Osteoblast (primary cell): ENCODE measurements at regions not wholly inside any gene's neighbourhood (a gene's known extent, or its start where the extent isn't known, plus 50 kb on each side); places are given as distances from the start of the nearest gene placed in this dataset.

Source experiments
- DNase-seq: peaks from one replicate; pipeline ENCODE4 v3.0.0; 2011; ENCODE audit warnings: low spot score, mixed read lengths; ENCODE audit not compliant: insufficient read length; ENCODE audit errors: missing footprints
- H2AFZ ChIP-seq: 2 replicates; pipeline ENCODE4 v1.6.0; 2011; ENCODE audit warnings: mild to moderate bottlenecking, low read length
- H3K27ac ChIP-seq: 2 replicates; pipeline ENCODE4 v1.5.1; 2011; ENCODE audit warnings: mild to moderate bottlenecking, low read depth, low read length, moderate library complexity
- H3K27me3 ChIP-seq: 2 replicates; pipeline ENCODE4 v1.6.0; 2012; ENCODE audit warnings: mild to moderate bottlenecking, control low read depth, inconsistent platforms, low read length, moderate library complexity; ENCODE audit not compliant: insufficient read depth
- H3K36me3 ChIP-seq: 2 replicates; pipeline ENCODE4 v1.5.1; 2011; ENCODE audit warnings: mild to moderate bottlenecking, low read length, control low read depth, moderate library complexity; ENCODE audit not compliant: insufficient read depth
- H3K4me1 ChIP-seq: 2 replicates; pipeline ENCODE4 v1.5.1; 2011; ENCODE audit warnings: mild to moderate bottlenecking, low read length, control low read depth, moderate library complexity; ENCODE audit not compliant: insufficient read depth
- H3K4me2 ChIP-seq: 2 replicates; pipeline ENCODE4 v1.6.0; 2011; ENCODE audit warnings: mild to moderate bottlenecking, low read length; ENCODE audit not compliant: insufficient read depth
- H3K4me3 ChIP-seq: fragments of 200-600 bp; sonication (generic); 3 replicates; pipeline ENCODE4 v1.5.1; 2012; ENCODE audit warnings: mild to moderate bottlenecking, low read length, inconsistent platforms; ENCODE audit not compliant: insufficient read depth
- H3K79me2 ChIP-seq: 2 replicates; pipeline ENCODE4 v1.6.0; 2012; ENCODE audit warnings: mild to moderate bottlenecking, low read length, control low read depth, inconsistent platforms; ENCODE audit not compliant: insufficient read depth
- H3K9me3 ChIP-seq: 2 replicates; pipeline ENCODE4 v1.5.1; 2011; ENCODE audit warnings: low read depth, low read length, control low read depth
- H4K20me1 ChIP-seq: 2 replicates; pipeline ENCODE4 v1.6.0; 2012; ENCODE audit warnings: mild to moderate bottlenecking, low read length, control low read depth; ENCODE audit not compliant: insufficient read depth
- TF ChIP-seq, protein P1 (sequence below): IDR thresholded peaks from 2 replicates; pipeline ENCODE4 v1.5.1; 2011; ENCODE audit warnings: mild to moderate bottlenecking, low read depth, low read length, moderate library complexity; ENCODE audit errors: extremely low read depth

GRCh38 chr12:19844224-19844623 lies 404.9 kb downstream of the AEBP2 start:
- no peak for DNase-seq
- Histone ChIP-seq H2AFZ (no peak overlapping the region), H3K4me2 (no peak overlapping the region), H3K79me2 (no peaks in the 10 kb centered on the region), H3K9me3 (no peaks in the 10 kb centered on the region), H3K36me3 (no peaks in the 10 kb centered on the region), H4K20me1 (no peaks in the 10 kb centered on the region), H3K4me1 (peaks cover 26% of the 10 kb centered on the region), H3K4me3 (no peak overlapping the region), H3K27me3 (no peaks in the 10 kb centered on the region), H3K27ac (no peak overlapping the region)
- TF ChIP-seq, protein P1, sequence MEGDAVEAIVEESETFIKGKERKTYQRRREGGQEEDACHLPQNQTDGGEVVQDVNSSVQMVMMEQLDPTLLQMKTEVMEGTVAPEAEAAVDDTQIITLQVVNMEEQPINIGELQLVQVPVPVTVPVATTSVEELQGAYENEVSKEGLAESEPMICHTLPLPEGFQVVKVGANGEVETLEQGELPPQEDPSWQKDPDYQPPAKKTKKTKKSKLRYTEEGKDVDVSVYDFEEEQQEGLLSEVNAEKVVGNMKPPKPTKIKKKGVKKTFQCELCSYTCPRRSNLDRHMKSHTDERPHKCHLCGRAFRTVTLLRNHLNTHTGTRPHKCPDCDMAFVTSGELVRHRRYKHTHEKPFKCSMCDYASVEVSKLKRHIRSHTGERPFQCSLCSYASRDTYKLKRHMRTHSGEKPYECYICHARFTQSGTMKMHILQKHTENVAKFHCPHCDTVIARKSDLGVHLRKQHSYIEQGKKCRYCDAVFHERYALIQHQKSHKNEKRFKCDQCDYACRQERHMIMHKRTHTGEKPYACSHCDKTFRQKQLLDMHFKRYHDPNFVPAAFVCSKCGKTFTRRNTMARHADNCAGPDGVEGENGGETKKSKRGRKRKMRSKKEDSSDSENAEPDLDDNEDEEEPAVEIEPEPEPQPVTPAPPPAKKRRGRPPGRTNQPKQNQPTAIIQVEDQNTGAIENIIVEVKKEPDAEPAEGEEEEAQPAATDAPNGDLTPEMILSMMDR: no peak

- Histone ChIP-seq H3K36me3 (no peaks in the 10 kb centered on the region), H3K4me1 (peaks cover 38% of the 10 kb centered on the region), H3K4me3 (no peak overlapping the region), H2AFZ (no peak overlapping the region), H3K27ac (peak overlapping the region; percentile 91), H3K9me3 (no peaks in the 10 kb centered on the region), H3K79me2 (no peaks in the 10 kb centered on the region), H3K27me3 (no peaks in the 10 kb centered on the region), H3K4me2 (no peak overlapping the region), H4K20me1 (no peaks in the 10 kb centered on the region)
- no peak for DNase-seq
- TF ChIP-seq, protein P1: no peak
Measured at GRCh38 chr12:19846574-19846973, 407.3 kb downstream of the AEBP2 start.

DNA sequence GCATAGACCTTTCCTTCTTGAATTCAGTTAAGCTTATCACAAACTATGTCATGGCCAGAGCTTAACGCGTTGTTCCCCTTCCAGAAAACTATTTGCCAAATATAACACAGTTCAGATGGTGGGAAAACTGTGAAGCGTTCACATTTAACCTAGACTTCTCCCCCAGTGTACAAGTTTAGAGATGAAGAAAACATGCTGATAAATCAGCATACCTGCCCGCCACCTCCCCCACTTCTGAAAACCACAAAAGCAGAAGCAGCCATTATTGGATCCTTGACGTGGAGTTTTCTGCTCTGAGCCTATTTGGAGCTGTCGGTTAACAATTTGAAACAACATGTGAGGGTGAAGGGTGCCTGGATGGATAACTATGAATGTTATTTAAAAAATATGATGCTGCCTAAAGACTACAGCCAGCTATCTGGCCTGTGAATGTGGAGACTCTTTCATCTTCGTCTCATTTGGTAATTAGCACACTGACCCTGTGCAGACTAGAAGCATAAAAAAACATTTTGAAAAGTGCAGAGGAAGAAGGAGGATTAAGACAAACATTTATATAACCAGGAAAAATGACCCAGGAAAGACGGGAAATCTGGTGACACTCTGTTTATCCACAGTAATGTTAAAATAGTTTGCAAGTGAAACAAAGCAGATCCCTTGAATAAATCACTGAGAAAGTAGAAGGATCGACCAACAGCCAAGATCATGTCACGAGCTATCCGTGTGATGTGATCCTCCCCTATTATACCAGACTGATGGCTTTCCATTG lies 408.2 kb downstream of the AEBP2 start:
- Histone ChIP-seq H2AFZ (peak overlapping the region; percentile 84), H3K79me2 (no peaks in the 10 kb centered on the region), H3K27me3 (no peaks in the 10 kb centered on the region), H3K9me3 (no peaks in the 10 kb centered on the region), H3K36me3 (no peaks in the 10 kb centered on the region), H4K20me1 (no peaks in the 10 kb centered on the region), H3K4me2 (peak overlapping the region; percentile 69), H3K27ac (peak overlapping the region; percentile 91), H3K4me3 (peak overlapping the region; percentile 29), H3K4me1 (peaks cover 36% of the 10 kb centered on the region)
- DNase-seq: no peak
- TF ChIP-seq, protein P1: no peak

- Histone ChIP-seq H2AFZ (no peak overlapping the region), H3K4me1 (peaks cover 36% of the 10 kb centered on the region), H4K20me1 (no peaks in the 10 kb centered on the region), H3K4me2 (no peak overlapping the region), H3K27me3 (no peaks in the 10 kb centered on the region), H3K27ac (peak overlapping the region; percentile 91), H3K9me3 (no peaks in the 10 kb centered on the region), H3K4me3 (no peak overlapping the region), H3K79me2 (no peaks in the 10 kb centered on the region), H3K36me3 (no peaks in the 10 kb centered on the region)
- DNase-seq: no peak
- TF ChIP-seq, protein P1: no peak
Measured at GRCh38 chr12:19848421-19848820, 409.1 kb downstream of the AEBP2 start.
